IPS-18c (cell line): ENCODE measurements at regions not wholly inside any gene's neighbourhood (a gene's known extent, or its start where the extent isn't known, plus 50 kb on each side); places are given as distances from the start of the nearest gene placed in this dataset.

Experiments
- H3K4me3 ChIP-seq: 2 replicates; pipeline ENCODE4 v1.7.0; 2013; ENCODE audit warnings: low read depth, mild to moderate bottlenecking, low read length, moderate library complexity; ENCODE audit not compliant: insufficient read depth
- H3K9me3 ChIP-seq: one replicate; pipeline ENCODE4 v1.6.1; 2013; ENCODE audit warnings: mild to moderate bottlenecking, low read length, moderate library complexity; ENCODE audit not compliant: control insufficient read depth, insufficient read depth

DNA sequence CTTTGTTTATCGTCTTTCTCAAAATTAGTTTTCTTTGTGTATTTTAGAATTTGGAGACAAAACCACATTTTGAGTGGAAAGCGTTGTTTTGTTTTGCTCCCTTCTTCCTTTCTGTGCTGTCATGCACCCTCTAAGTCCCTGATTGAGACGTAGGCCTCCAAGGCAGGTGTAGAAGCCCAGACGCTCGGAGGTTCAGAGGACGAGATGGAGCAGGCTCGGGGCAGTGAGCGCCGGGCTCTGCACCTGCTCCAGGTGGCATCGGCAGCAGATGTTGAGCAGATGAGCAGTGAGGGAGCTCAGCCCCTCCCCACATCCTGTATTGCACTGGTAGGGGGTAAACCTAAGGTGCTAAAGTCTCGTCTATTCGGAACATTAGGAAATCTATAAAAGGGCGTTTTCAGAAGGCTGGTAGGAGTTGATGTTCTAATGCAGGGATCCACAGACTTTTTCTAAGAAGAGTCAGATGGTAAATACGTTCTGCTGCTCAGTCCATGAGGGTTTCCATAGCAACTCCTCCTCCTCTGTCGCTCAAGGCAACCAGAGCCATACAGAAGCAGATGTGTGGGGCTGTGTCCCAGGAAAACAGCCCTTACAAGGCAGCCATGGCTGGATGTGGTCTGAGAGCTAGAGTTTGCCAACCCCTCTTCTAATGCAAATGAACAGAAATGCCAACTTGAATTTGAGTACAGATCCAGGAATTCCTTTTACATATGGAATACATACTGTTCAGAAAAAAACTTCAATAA lies 724.2 kb downstream of the BRD1 start:
- Histone ChIP-seq H3K4me3 (no peak overlapping the region), H3K9me3 (no peaks in the 10 kb centered on the region)

DNA sequence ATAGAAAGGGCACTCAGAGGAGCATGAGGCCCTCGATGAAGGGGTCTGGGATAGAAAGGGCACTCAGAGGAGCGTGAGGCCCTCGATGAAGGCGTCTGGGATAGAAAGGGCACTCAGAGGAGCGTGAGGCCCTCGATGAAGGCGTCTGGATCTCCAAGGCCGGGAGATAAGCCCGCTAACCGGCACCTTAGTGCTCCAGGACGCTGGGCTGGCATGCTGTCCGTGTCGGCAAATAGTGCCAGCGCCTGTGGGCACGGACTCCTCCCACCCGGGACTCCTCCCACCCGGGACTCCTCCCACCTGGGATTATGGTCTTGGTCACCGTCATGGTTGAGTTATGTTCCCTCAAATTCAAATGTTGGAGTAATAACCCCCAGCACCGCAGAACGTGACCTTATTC lies 725.3 kb downstream of the BRD1 start:
- Histone ChIP-seq H3K9me3 (no peaks in the 10 kb centered on the region), H3K4me3 (no peak overlapping the region)

- Histone ChIP-seq H3K4me3 (no peak overlapping the region), H3K9me3 (no peaks in the 10 kb centered on the region)
Observed at GRCh38 chr22:49101873-49102272, 725.8 kb downstream of the BRD1 start.

- H3K9me3 ChIP-seq = no peaks in the 10 kb centered on the region
Observed at GRCh38 chr22:49101225-49101624, 726.4 kb downstream of the BRD1 start.

GRCh38 chr22:49100773-49101172 lies 726.9 kb downstream of the BRD1 start:
- Histone ChIP-seq H3K9me3 (no peaks in the 10 kb centered on the region), H3K4me3 (no peak overlapping the region)

More at GRCh38 chr22:49101225-49101624, 726.4 kb downstream of the BRD1 start:
- no peak overlapping the region for H3K4me3 ChIP-seq

DNA sequence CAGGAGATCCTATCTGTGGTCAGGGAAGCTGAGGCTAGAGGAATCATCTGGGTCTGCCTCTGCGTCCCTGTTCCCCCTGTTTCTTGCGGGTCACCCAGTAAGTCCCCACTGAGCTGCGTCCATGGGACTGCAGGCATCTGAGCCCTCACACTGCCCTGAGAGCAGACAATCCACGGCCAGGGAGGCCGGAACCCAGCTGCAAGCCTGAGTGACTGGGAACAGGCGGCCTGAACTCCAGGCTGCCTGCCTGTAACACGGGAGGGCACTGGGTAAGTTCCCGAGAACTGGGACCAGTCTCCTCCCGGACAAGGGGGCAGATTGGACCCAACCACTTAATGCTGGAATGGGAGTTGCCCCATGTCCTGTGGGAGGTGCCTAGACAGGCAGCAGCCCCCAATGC lies 727.4 kb downstream of the BRD1 start:
- H3K9me3 ChIP-seq = no peaks in the 10 kb centered on the region
- H3K4me3 ChIP-seq = no peak overlapping the region

GRCh38 chr22:49099496-49100124 lies 728.1 kb downstream of the BRD1 start:
- no peak overlapping the region for H3K4me3 ChIP-seq
- H3K9me3 ChIP-seq = no peaks in the 10 kb centered on the region

DNA sequence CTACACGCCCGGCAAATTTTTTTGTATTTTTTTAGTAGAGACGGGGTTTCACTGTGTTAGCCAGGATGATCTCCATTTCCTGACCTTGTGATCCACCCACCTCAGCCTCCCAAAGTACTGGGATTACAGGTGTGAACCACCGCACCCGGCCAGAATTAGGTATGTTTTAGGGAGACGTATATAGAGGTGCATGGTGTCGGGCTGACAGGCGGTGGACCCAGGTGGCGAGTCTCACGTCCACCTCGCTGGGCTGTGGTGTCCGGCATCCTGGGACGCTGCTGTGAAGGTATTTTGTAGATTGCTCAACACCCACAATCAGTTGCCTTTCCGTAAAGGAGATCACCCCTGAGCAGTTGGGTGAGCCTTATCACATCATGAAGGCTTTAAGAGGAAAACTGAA lies 728.6 kb downstream of the BRD1 start:
- H3K9me3 ChIP-seq = no peaks in the 10 kb centered on the region
- H3K4me3 ChIP-seq = no peak overlapping the region

DNA sequence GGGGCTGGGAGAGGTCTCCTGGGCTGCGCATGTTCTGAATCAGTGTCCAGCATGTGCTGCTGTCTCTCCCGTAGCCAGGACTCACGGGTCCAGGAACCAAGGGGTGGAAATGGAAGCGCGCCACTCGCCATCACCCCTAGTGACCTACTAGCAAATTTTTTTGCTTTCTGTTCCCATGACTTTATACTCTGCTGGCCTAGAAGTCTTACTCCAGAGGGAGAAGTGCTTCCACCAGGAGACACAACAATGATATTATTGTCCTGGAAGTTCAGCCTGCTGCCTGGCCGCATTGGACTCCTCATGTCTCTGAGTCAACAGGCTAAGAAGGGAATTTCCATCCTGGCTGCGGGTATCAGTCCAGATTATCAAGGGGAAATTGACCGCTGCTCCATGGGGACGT lies 729.7 kb downstream of the BRD1 start:
- Histone ChIP-seq H3K9me3 (no peaks in the 10 kb centered on the region), H3K4me3 (no peak overlapping the region)

DNA sequence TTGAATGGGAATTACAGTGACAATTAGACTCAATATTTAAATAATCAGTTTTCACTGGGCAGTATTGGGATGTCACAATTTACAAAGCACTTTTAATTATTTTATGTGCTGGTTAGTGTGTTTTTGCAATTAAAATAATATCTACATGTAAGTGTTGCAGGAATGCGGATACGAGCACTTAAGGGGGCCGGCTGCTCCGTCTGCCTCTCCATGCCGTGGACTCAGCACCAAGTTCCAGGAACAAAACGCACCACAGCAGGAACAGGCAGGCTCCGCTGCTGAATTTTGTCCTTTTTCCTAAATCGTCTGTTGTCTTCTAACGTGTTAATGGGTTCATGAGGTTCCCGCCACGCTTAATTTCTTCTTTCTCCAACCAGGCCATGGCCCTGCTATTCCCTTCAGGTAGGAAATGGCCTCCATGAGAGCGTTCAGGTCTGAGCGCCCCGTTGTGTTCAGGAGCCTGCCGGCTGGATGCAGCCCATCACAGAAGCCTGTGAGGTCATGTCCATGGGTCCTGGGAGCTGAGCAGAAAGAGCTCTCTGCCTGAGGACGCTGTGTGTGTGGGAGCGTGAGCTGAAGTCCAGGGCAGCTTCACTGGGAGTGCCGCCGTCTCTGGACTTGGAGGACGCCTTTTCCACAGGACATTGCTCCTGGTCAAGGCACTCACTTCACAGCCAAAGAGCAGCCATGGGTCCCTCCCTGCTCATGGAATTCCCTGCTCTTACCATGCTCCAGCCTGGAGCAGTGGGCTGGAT lies 730.3 kb downstream of the BRD1 start:
- Histone ChIP-seq H3K9me3 (no peaks in the 10 kb centered on the region), H3K4me3 (no peak overlapping the region)

DNA sequence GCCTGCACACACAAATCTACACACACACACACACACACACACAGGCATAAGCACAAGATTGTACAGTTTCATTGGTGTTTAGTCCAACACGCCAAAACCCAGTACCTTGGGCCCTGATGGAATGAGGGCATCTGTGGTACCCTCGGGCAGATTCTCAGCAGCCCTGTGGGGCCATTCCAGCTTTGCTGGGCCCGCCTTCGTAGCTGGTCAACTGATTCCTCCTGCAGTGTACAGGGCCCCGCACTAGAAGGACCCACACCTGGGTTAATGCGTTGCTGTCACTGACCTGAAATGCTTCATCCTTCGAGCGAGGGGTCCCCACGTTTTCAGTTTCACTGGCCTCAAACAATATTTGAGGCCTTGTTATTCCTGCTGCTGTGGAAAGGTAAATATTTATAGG lies 731.2 kb downstream of the BRD1 start:
- Histone ChIP-seq H3K9me3 (no peaks in the 10 kb centered on the region), H3K4me3 (no peak overlapping the region)

- Histone ChIP-seq H3K9me3 (no peaks in the 10 kb centered on the region), H3K4me3 (no peak overlapping the region)
Observed at GRCh38 chr22:49095366-49095765, 732.3 kb downstream of the BRD1 start.

DNA sequence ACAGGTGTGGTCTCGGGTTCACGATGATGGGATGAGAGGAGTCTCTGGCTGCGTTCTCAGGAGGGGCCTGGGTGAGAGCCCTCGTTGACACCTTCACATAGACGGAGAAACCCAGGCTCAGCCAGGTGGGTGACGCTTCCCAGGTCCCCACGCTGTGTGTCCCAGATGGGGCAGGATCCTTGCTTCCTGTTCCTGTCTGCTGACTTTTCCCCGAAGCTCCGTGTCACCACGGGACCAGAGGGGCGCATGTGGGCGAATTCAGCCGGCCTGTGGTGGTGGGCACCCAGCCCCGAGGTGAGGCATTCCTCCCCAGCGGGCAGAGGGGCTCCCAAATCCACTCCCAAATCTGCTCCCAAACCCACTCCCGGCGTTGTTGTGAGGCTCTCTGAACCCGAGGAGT lies 732.8 kb downstream of the BRD1 start:
- no peak overlapping the region for H3K4me3 ChIP-seq
- no peaks in the 10 kb centered on the region for H3K9me3 ChIP-seq

- Histone ChIP-seq H3K9me3 (no peaks in the 10 kb centered on the region), H3K4me3 (no peak overlapping the region)
Observed at GRCh38 chr22:49094151-49094550, 733.5 kb downstream of the BRD1 start.

DNA sequence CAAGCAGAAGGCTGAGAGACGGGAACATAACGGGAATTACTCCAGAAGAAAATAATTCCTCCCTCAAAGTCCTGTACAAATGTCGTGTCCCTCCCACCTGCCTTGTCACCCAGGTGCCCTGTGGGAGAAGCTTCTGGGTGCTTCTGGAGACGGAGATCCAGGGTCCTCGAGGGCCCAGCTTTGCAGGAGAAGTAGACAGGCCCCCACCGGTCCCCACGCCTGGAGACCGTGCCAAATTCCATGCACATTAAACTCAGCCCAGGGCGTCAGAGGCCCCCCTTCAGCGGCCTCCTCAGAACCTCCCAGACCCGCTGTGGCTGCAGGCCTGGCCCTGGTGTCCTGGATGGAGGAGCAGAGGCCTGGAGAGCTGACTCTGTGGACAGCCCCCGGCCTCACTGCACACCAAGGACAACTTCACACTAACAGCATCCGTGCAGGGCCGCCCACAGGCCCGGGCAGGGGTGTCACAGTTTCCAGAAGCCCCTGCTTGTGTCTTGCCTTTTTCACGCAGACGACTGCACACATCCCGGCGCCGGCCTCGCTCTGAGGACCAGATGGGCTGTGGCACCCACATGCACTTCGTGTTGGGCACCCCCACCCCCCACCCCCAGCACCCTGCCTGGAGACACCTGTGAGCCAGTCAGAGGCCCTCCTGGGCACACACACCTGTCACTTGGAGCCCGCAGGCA lies 734.3 kb downstream of the BRD1 start:
- H3K9me3 ChIP-seq = no peaks in the 10 kb centered on the region

GRCh38 chr22:49092716-49093115 lies 735.0 kb downstream of the BRD1 start:
- Histone ChIP-seq H3K9me3 (no peaks in the 10 kb centered on the region), H3K4me3 (no peak overlapping the region)

More for the DNA sequence above, 734.3 kb downstream of the BRD1 start:
- no peak overlapping the region for H3K4me3 ChIP-seq

DNA sequence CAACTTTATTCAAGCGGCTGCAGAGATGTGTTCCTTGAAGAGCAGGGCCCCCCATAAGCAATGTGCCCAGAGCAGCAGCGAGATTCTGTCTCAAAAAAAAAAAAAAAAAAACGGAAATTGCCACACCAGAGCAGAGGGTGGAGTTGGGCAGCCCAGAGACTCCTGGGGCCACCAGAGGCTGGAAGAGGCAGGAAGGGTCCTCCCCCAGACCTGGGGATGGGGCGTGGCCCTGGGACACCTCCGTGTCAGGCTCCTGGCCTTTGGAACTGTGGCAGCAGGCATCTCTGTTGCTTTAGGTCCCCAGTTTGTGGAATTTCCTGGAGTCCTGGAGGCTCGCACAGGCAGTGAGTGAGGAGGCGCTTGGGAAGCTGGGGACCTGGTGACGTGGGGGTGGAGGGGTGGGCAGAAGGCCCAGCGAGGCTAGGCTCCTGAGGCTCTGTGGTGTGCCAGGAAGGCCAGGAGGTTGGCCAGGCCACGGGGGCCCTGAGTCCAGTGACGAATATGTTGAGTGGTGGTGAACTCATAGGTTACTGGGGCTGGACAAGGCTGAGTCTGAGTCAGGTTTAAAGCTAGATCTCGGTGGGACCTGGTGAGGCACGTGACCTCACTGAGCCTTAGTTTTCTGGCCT lies 735.6 kb downstream of the BRD1 start:
- Histone ChIP-seq H3K4me3 (no peak overlapping the region), H3K9me3 (no peaks in the 10 kb centered on the region)
